SKM-1 treated with dmso at 0.1 percent for 144 hours (cell line): ENCODE measurements at regions not wholly inside any gene's neighbourhood (a gene's known extent, or its start where the extent isn't known, plus 50 kb on each side); places are given as distances from the start of the nearest gene placed in this dataset.

ENCODE experiments used
- DNase-seq: peaks from one replicate; lab custom pipeline; 2025; ENCODE audit not compliant: unreplicated experiment; lab: John Stamatoyannopoulos, UW

- no peak for DNase-seq
Observed at GRCh38 chr3:74510261-74510818, 104.1 kb downstream of the CNTN3 start.

GRCh38 chr3:74507691-74508090 lies 106.8 kb downstream of the CNTN3 start:
- no peak for DNase-seq

GRCh38 chr3:74506246-74506645 lies 108.2 kb downstream of the CNTN3 start:
- DNase-seq, result no peak

GRCh38 chr3:74501007-74501406 lies 113.5 kb downstream of the CNTN3 start:
- DNase-seq, result no peak

GRCh38 chr3:74500257-74500656 lies 114.2 kb downstream of the CNTN3 start:
- no peak for DNase-seq

- DNase-seq, result no peak
Observed at GRCh38 chr3:74491874-74492273, 122.6 kb downstream of the CNTN3 start.

GRCh38 chr3:74489050-74489792 lies 125.2 kb downstream of the CNTN3 start:
- DNase-seq, result no peak

GRCh38 chr3:74479915-74480314 lies 134.5 kb downstream of the CNTN3 start:
- DNase-seq, result no peak

GRCh38 chr3:74470313-74470712 lies 144.1 kb downstream of the CNTN3 start:
- DNase-seq, result no peak

- no peak for DNase-seq
Observed at GRCh38 chr3:74469713-74470112, 144.7 kb downstream of the CNTN3 start.

- no peak for DNase-seq
Observed at GRCh38 chr3:74469151-74469550, 145.3 kb downstream of the CNTN3 start.

GRCh38 chr3:74465715-74466410 lies 148.6 kb downstream of the CNTN3 start:
- no peak for DNase-seq

- DNase-seq, result no peak
Observed at GRCh38 chr3:74463515-74463914, 150.9 kb downstream of the CNTN3 start.

- no peak for DNase-seq
Observed at GRCh38 chr3:74456166-74456565, 158.3 kb downstream of the CNTN3 start.

- no peak for DNase-seq
Observed at GRCh38 chr3:74447221-74447620, 167.2 kb downstream of the CNTN3 start.

- DNase-seq, result no peak
Observed at GRCh38 chr3:74445541-74445940, 168.9 kb downstream of the CNTN3 start.

- no peak for DNase-seq
Observed at GRCh38 chr3:74443102-74443501, 171.4 kb downstream of the CNTN3 start.

GRCh38 chr3:74442683-74443082 lies 171.8 kb downstream of the CNTN3 start:
- no peak for DNase-seq

- no peak for DNase-seq
Observed at GRCh38 chr3:74442068-74442467, 172.4 kb downstream of the CNTN3 start.

- no peak for DNase-seq
Observed at GRCh38 chr3:74436184-74436583, 178.3 kb downstream of the CNTN3 start.

GRCh38 chr3:74435631-74436030 lies 178.8 kb downstream of the CNTN3 start:
- DNase-seq, result no peak

GRCh38 chr3:74434406-74434805 lies 180.1 kb downstream of the CNTN3 start:
- no peak for DNase-seq
